ENCODE measurements at regions not wholly inside any gene's neighbourhood (a gene's known extent, or its start where the extent isn't known, plus 50 kb on each side); places are given as distances from the start of the nearest gene placed in this dataset.
A peak's percentile ranks its signal among the peaks of the same experiment; 100 is the strongest.

GRCh38 chr12:94706250-94706661 is 55.9 kb upstream of the TMCC3 start:
- peak; percentile 19 for DNase-seq

GRCh38 chr12:94705676-94706075 is 55.3 kb upstream of the TMCC3 start:
- no peak for DNase-seq

- DNase-seq: no peak
Observed at GRCh38 chr12:94704452-94705306, 54.3 kb upstream of the TMCC3 start.

- DNase-seq: no peak
Observed at GRCh38 chr12:94702696-94703095, 52.3 kb upstream of the TMCC3 start.

GRCh38 chr12:94701711-94702110 is 51.4 kb upstream of the TMCC3 start:
- no peak for DNase-seq

GRCh38 chr12:94700662-94701061 is 50.3 kb upstream of the TMCC3 start:
- no peak for DNase-seq

Data from stimulated activated CD4-positive, alpha-beta T cell treated with anti-CD3 and anti-CD28 coated beads, Interleukin-4, amount 100 ng/mL, for 24 hours (primary cell).